H1 (cell line): ENCODE measurements at regions not wholly inside any gene's neighbourhood (a gene's known extent, or its start where the extent isn't known, plus 50 kb on each side); places are given as distances from the start of the nearest gene placed in this dataset.

Experiments
- CTCF ChIA-PET: fragments of 300-600 bp; sonication (Branson Sonifier 250); formaldehyde crosslinking; loops from one replicate; lab custom pipeline; 2021; ENCODE audit not compliant: partially characterized antibody; lab: Charles Lee
- POLR2A ChIA-PET: fragments of 300-600 bp; sonication (Branson Sonifier 250); formaldehyde crosslinking; loops from one replicate; lab custom pipeline; 2021; ENCODE audit warnings: inconsistent platforms; ENCODE audit not compliant: partially characterized antibody; lab: Charles Lee
- DNase-seq, 2 experiments: peaks; one replicate each; pipeline versions ENCODE4 v3.0.0 to v3.0.0-alpha.2; 2010 to 2022; ENCODE audit warnings: low spot score in 2 of 2, low read depth in 1 of 2, mixed read lengths in 1 of 2
- FAIRE-seq: peaks from 2 replicates; lab custom pipeline; 2011; peaks lifted over from hg19 to GRCh38; lab: Jason Lieb, UNC
- H2AFZ ChIP-seq: 2 replicates; pipeline ENCODE4 v1.8.1; 2012; ENCODE audit warnings: low read length, inconsistent platforms
- H2AK5ac ChIP-seq: 2 replicates; pipeline ENCODE4 v1.6.1; 2013; ENCODE audit warnings: low read depth, low read length
- H2BK120ac ChIP-seq: replicated peaks from 2 replicates; pipeline ENCODE3; 2013; ENCODE audit warnings: low read depth, low read length, inconsistent platforms
- H2BK12ac ChIP-seq: 2 replicates; pipeline ENCODE4 v1.6.1; 2013; ENCODE audit warnings: low read depth, low read length
- H2BK15ac ChIP-seq: 2 replicates; pipeline ENCODE4 v1.6.1; 2013; ENCODE audit warnings: low read length
- H2BK20ac ChIP-seq: 2 replicates; pipeline ENCODE4 v1.6.1; 2013; ENCODE audit warnings: low read length
- H2BK5ac ChIP-seq: 2 replicates; pipeline ENCODE4 v1.6.1; 2013; ENCODE audit warnings: low read depth, low read length
- H3K14ac ChIP-seq: 2 replicates; pipeline ENCODE4 v1.6.1; 2013; ENCODE audit warnings: inconsistent platforms; ENCODE audit not compliant: insufficient read length
- H3K18ac ChIP-seq: 2 replicates; pipeline ENCODE4 v1.6.1; 2013; ENCODE audit warnings: low read length; ENCODE audit errors: extremely low read depth
- H3K23ac ChIP-seq: 2 replicates; pipeline ENCODE4 v1.6.1; 2013; ENCODE audit warnings: inconsistent platforms; ENCODE audit not compliant: insufficient read length
- H3K23me2 ChIP-seq: 2 replicates; pipeline ENCODE4 v1.6.1; 2013; ENCODE audit warnings: low read depth, low read length
- H3K27ac ChIP-seq: 2 replicates; pipeline ENCODE4 v1.6.1; 2011; ENCODE audit warnings: low read depth, low read length, inconsistent platforms
- H3K27me3 ChIP-seq, 4 experiments: replicated peaks in 1 of 4; 1 replicate in 1 of 4; 2 replicates in 3 of 4; pipeline versions ENCODE4 v1.6.1 to v1.8.1; 2011 to 2013; ENCODE audit warnings: low read length in 3 of 4, mild to moderate bottlenecking in 3 of 4, inconsistent platforms in 2 of 4, mixed read lengths in 2 of 4, moderate library complexity in 1 of 4; ENCODE audit not compliant: control insufficient read depth in 3 of 4, insufficient read depth in 3 of 4; ENCODE audit errors: extremely low read depth in 1 of 4
- H3K36me3 ChIP-seq, 4 experiments: 2 replicates each; pipeline versions ENCODE4 v1.6.1 to v1.8.1; 2011 to 2013; ENCODE audit warnings: mild to moderate bottlenecking in 4 of 4, low read length in 3 of 4, moderate library complexity in 2 of 4, control low read depth in 1 of 4, inconsistent platforms in 1 of 4; ENCODE audit not compliant: insufficient read depth in 4 of 4, control insufficient read depth in 2 of 4
- H3K4ac ChIP-seq: replicated peaks from 2 replicates; pipeline ENCODE3; 2013; ENCODE audit warnings: low read length, low read depth, mixed read lengths, inconsistent platforms; ENCODE audit not compliant: insufficient read length
- H3K4me1 ChIP-seq, 4 experiments: replicated peaks in 1 of 4; 1 replicate in 1 of 4; 2 replicates in 3 of 4; pipeline versions ENCODE4 v1.6.1 to v1.8.1; 2011 to 2013; ENCODE audit warnings: low read length in 3 of 4, inconsistent platforms in 2 of 4, mixed read lengths in 1 of 4; ENCODE audit not compliant: insufficient read depth in 4 of 4, control insufficient read depth in 3 of 4
- H3K4me2 ChIP-seq, 2 experiments: 2 replicates each; pipeline versions ENCODE4 v1.6.1 to v1.8.1; 2011 to 2013; ENCODE audit warnings: low read depth in 2 of 2, low read length in 2 of 2, control low read depth in 1 of 2, inconsistent platforms in 1 of 2, mild to moderate bottlenecking in 1 of 2; ENCODE audit not compliant: insufficient read depth in 1 of 2
- H3K4me3 ChIP-seq, 4 experiments: fragments of 200-600, 300-600 bp in 1 of 4; sonication (generic), shearing (Covaris generic), sonication (Bioruptor Twin) in 1 of 4; 2 replicates each; pipeline versions ENCODE4 v1.5.1 to v1.8.1; 2011 to 2016; ENCODE audit warnings: low read length in 4 of 4, low read depth in 3 of 4, control low read depth in 2 of 4, inconsistent platforms in 2 of 4, mild to moderate bottlenecking in 2 of 4, mixed read lengths in 1 of 4, moderate library complexity in 1 of 4; ENCODE audit not compliant: insufficient read depth in 2 of 4; ENCODE audit errors: extremely low read depth in 1 of 4
- H3K56ac ChIP-seq: replicated peaks from 2 replicates; pipeline ENCODE3; 2013; ENCODE audit warnings: low read depth, mild to moderate bottlenecking, mixed read lengths, low read length, inconsistent platforms; ENCODE audit not compliant: insufficient read length
- H3K79me1 ChIP-seq: 2 replicates; pipeline ENCODE4 v1.6.1; 2013; ENCODE audit warnings: low read depth, low read length, control low read depth
- H3K79me2 ChIP-seq, 2 experiments: 2 replicates each; pipeline versions ENCODE4 v1.6.1 to v1.8.1; 2012 to 2013; ENCODE audit warnings: low read length in 2 of 2, mild to moderate bottlenecking in 2 of 2, inconsistent platforms in 1 of 2; ENCODE audit not compliant: insufficient read depth in 2 of 2, control insufficient read depth in 1 of 2
- H3K9ac ChIP-seq, 4 experiments: replicated peaks in 1 of 4; 1 replicate in 1 of 4; 2 replicates in 3 of 4; pipeline versions ENCODE4 v1.6.1 to v1.8.1; 2011 to 2013; ENCODE audit warnings: low read depth in 3 of 4, low read length in 3 of 4, control low read depth in 2 of 4, mild to moderate bottlenecking in 2 of 4, moderate library complexity in 2 of 4, inconsistent platforms in 1 of 4; ENCODE audit errors: extremely low read depth in 1 of 4
- H3K9me3 ChIP-seq, 2 experiments: 2 replicates each; pipeline versions ENCODE4 v1.6.1 to v1.8.1; 2012 to 2013; ENCODE audit warnings: mild to moderate bottlenecking in 2 of 2, moderate library complexity in 2 of 2, control low read depth in 1 of 2, inconsistent platforms in 1 of 2, low read depth in 1 of 2, low read length in 1 of 2, mixed read lengths in 1 of 2; ENCODE audit not compliant: insufficient read depth in 2 of 2
- H4K20me1 ChIP-seq, 2 experiments: replicated peaks in 1 of 2; 2 replicates each; pipeline versions ENCODE3 to v1.8.1; 2011 to 2013; ENCODE audit warnings: inconsistent platforms in 2 of 2, low read length in 2 of 2, mild to moderate bottlenecking in 1 of 2; ENCODE audit not compliant: insufficient read depth in 2 of 2, control insufficient read depth in 1 of 2
- H4K5ac ChIP-seq: 2 replicates; pipeline ENCODE4 v1.6.1; 2013; ENCODE audit warnings: low read length, low read depth, mixed read lengths, inconsistent platforms; ENCODE audit not compliant: insufficient read length
- H4K8ac ChIP-seq: 2 replicates; pipeline ENCODE4 v1.8.0; 2013; ENCODE audit warnings: mild to moderate bottlenecking, moderate library complexity, low read length, inconsistent platforms; ENCODE audit not compliant: insufficient read depth; ENCODE audit errors: extremely low read depth
- H4K91ac ChIP-seq: replicated peaks from 2 replicates; pipeline ENCODE3; 2013; ENCODE audit warnings: low read length, mixed read lengths, inconsistent platforms; ENCODE audit not compliant: insufficient read length
- BRCA1 ChIP-seq: IDR thresholded peaks from 2 replicates; pipeline ENCODE4 v1.6.1; 2012; ENCODE audit warnings: low read depth, low read length, improper control_type of control experiment
- EZH2 ChIP-seq: fragments of 200-600 bp; sonication (generic); IDR thresholded peaks from 2 replicates; pipeline ENCODE4 v1.7.1; 2012; ENCODE audit warnings: low read depth, mild to moderate bottlenecking, moderate library complexity, low read length, inconsistent platforms; ENCODE audit not compliant: severe bottlenecking
- GABPA ChIP-seq: IDR thresholded peaks from 2 replicates; pipeline ENCODE4 v1.6.1; 2011; ENCODE audit warnings: mild to moderate bottlenecking, low read length, moderate library complexity, borderline replicate concordance; ENCODE audit not compliant: insufficient read depth
- KDM4A ChIP-seq: IDR thresholded peaks from one replicate; pipeline ENCODE4 v1.7.1; 2012; ENCODE audit warnings: low read depth, mild to moderate bottlenecking, moderate library complexity, low read length, inconsistent platforms; ENCODE audit not compliant: severe bottlenecking
- KDM5A ChIP-seq: fragments of 200-600 bp; IDR thresholded peaks from 2 replicates; pipeline ENCODE4 v1.7.1; 2012; ENCODE audit warnings: mild to moderate bottlenecking, low read length, inconsistent platforms, mixed read lengths
- RBBP5 ChIP-seq: IDR thresholded peaks from 2 replicates; pipeline ENCODE4 v1.7.1; 2012; ENCODE audit warnings: low read depth, mild to moderate bottlenecking, inconsistent platforms, low read length, moderate library complexity, borderline replicate concordance
- RXRA ChIP-seq: IDR thresholded peaks from 2 replicates; pipeline ENCODE4 v1.6.1; 2011; ENCODE audit warnings: low read depth, mild to moderate bottlenecking, low read length, moderate library complexity; ENCODE audit not compliant: insufficient read depth
- SP4 ChIP-seq: IDR thresholded peaks from 2 replicates; pipeline ENCODE4 v1.6.1; 2012; ENCODE audit warnings: low read length, inconsistent platforms
- TBP ChIP-seq: IDR thresholded peaks from 2 replicates; pipeline ENCODE4 v1.6.1; 2011; ENCODE audit warnings: low read depth, low read length, improper control_type of control experiment
- TEAD4 ChIP-seq: IDR thresholded peaks from 2 replicates; pipeline ENCODE4 v1.6.1; 2012; ENCODE audit warnings: low read depth, low read length, inconsistent platforms, mixed read lengths
- WGBS, 2 experiments: shearing (Covaris generic) in 1 of 2; methylation state at CpG; one replicate each; pipeline versions ENCODE4 v1.1.6 to v1.1.7; 2013 to 2015; ENCODE audit warnings: low lambda C conversion rate in 2 of 2, mixed read lengths in 2 of 2, inconsistent platforms in 1 of 2, low coverage in 1 of 2, missing lambda C conversion rate in 1 of 2; ENCODE audit not compliant: insufficient replicate concordance in 2 of 2, insufficient coverage in 1 of 2, insufficient read length in 1 of 2; ENCODE audit errors: extremely low coverage in 1 of 2, missing lambda C conversion rate in 1 of 2; 5-methylcytosine and 5-hydroxymethylcytosine counted together
- TF ChIP-seq, protein P1 (sequence below): IDR thresholded peaks from 2 replicates; pipeline ENCODE4 v1.6.1; 2011; ENCODE audit warnings: low read depth, mild to moderate bottlenecking, low read length; ENCODE audit not compliant: insufficient read depth
- TF ChIP-seq, protein P2 (sequence below), 3 experiments: IDR thresholded peaks; 1 replicate in 2 of 3; 2 replicates in 1 of 3; pipeline versions ENCODE4 v1.5.1 to v1.6.1; 2011; ENCODE audit warnings: low read length in 3 of 3, mild to moderate bottlenecking in 3 of 3, inconsistent platforms in 2 of 3, low read depth in 1 of 3, moderate library complexity in 1 of 3; ENCODE audit not compliant: insufficient read depth in 1 of 3; ENCODE audit errors: control extremely low read depth in 1 of 3

DNA sequence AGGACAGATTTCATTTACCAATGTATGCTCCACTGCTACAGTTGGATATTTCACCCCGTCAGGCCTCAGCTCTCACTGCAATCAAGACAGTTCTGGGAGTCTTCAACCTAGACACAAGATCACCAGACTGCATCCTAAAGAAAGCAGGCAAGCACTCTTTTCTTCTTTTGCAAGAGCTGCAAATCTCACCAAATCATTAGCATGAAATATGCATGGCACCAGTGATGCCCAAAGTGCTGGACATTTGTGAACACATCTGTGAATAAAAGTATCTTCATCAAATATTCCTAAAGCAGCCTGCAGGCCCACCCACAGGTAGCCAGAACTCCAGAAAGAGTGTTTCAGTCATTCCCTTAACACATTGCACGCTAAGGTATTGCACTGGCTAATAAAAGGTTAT lies 87.5 kb downstream of the RBM43 start:
- no peak overlapping the region for H3K23ac ChIP-seq
- H2AK5ac ChIP-seq, result no peak overlapping the region
- H3K36me3 ChIP-seq, result no peaks in the 10 kb centered on the region
- H3K18ac ChIP-seq, result no peak overlapping the region
- no peak overlapping the region for H3K4me2 ChIP-seq
- H3K4me1 ChIP-seq, result peaks cover 0 to 19% (median 10%) of the 10 kb centered on the region in 4 experiments; a peak in 5 of 7 replicates
- no peak overlapping the region for H2AFZ ChIP-seq
- H3K27me3 ChIP-seq, result no peaks in the 10 kb centered on the region
- no peak overlapping the region for H2BK5ac ChIP-seq
- DNase-seq (no peak), FAIRE-seq (no peak)
- no peaks in the 10 kb centered on the region for H3K79me1 ChIP-seq
- no peak overlapping the region for H2BK120ac ChIP-seq
- H3K4me3 ChIP-seq, result no peak overlapping the region
- 100% methylated on average over 2 of the region's 2 CpGs; no CpG with 5 or more reads in 1 of the 2 experiments for WGBS, 2 experiments
- no peak overlapping the region for H3K14ac ChIP-seq
- H3K9me3 ChIP-seq, result no peaks in the 10 kb centered on the region
- no peak overlapping the region for H2BK20ac ChIP-seq
- no peak overlapping the region for H2BK12ac ChIP-seq
- H4K8ac ChIP-seq, result no peak overlapping the region
- no peak overlapping the region for H3K56ac ChIP-seq
- CTCF ChIA-PET, result interaction anchor here (0.7 to 5.7 kb wide), 5 partner anchors 10 to 324 kb away, joined by 3 to 32 read pairs (median 5); no protein-coding TSS in a partner anchor
- H4K20me1 ChIP-seq, result no peaks in the 10 kb centered on the region
- POLR2A ChIA-PET, result no interaction called here
- no peak overlapping the region for H3K9ac ChIP-seq
- H2BK15ac ChIP-seq, result no peak overlapping the region
- no peaks in the 10 kb centered on the region for H3K23me2 ChIP-seq
- no peak overlapping the region for H3K4ac ChIP-seq
- no peak overlapping the region for H4K91ac ChIP-seq
- H3K27ac ChIP-seq, result no peak overlapping the region
- H4K5ac ChIP-seq, result no peak overlapping the region
- no peaks in the 10 kb centered on the region for H3K79me2 ChIP-seq
- TF ChIP-seq BRCA1 (no peak), KDM5A (no peak), RBBP5 (no peak), EZH2 (no peak), KDM4A (no peak), GABPA (no peak), TEAD4 (no peak), RXRA (no peak), SP4 (no peak), TBP (no peak)
- TF ChIP-seq, protein P1, sequence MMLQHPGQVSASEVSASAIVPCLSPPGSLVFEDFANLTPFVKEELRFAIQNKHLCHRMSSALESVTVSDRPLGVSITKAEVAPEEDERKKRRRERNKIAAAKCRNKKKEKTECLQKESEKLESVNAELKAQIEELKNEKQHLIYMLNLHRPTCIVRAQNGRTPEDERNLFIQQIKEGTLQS, result no peak
- TF ChIP-seq, protein P2, sequence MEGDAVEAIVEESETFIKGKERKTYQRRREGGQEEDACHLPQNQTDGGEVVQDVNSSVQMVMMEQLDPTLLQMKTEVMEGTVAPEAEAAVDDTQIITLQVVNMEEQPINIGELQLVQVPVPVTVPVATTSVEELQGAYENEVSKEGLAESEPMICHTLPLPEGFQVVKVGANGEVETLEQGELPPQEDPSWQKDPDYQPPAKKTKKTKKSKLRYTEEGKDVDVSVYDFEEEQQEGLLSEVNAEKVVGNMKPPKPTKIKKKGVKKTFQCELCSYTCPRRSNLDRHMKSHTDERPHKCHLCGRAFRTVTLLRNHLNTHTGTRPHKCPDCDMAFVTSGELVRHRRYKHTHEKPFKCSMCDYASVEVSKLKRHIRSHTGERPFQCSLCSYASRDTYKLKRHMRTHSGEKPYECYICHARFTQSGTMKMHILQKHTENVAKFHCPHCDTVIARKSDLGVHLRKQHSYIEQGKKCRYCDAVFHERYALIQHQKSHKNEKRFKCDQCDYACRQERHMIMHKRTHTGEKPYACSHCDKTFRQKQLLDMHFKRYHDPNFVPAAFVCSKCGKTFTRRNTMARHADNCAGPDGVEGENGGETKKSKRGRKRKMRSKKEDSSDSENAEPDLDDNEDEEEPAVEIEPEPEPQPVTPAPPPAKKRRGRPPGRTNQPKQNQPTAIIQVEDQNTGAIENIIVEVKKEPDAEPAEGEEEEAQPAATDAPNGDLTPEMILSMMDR (IDR thresholded peaks at IDR 0.05; ENCODE audit: control extremely low read depth in 1 of 3, insufficient read depth in 1 of 3, low read depth in 1 of 3, low read length in 3 of 3), result no peak
